ENCODE measurements at regions not wholly inside any gene's neighbourhood (a gene's known extent, or its start where the extent isn't known, plus 50 kb on each side); places are given as distances from the start of the nearest gene placed in this dataset.

DNA sequence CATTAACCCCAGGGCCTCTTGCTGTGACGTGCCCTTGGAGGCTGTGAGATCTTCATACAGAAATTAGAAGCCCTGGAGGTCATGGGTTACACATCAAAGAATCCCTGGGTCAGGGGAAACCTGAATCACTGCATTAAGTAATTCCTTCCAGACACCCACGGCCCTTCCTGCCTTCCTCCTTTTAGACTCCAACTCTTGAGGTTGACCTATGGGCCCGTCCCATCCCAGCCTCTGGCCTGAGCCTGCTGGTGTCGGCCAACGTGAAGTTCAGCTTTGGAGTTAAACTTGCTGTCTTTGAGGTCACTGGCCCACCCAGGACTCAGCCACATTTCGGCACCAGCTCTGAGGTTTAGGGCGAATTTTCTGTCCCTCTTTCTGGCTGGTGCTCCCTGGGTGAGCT, 198.3 kb downstream of the ACKR3 start:
- Histone ChIP-seq H3K27me3 (ENCODE audit: insufficient read depth, low read depth) (no peaks in the 10 kb centered on the region), H2AFZ (no peak overlapping the region), H3K4me3 (no peak overlapping the region), H3K36me3 (ENCODE audit: low read depth) (no peaks in the 10 kb centered on the region), H3K9me2 (ENCODE audit: insufficient read depth) (no peaks in the 10 kb centered on the region), H3K27ac (no peak overlapping the region), H3K4me1 (replicated peaks; ENCODE audit: insufficient read depth) (peaks cover 22% of the 10 kb centered on the region), H4K20me1 (ENCODE audit: insufficient read depth) (no peaks in the 10 kb centered on the region), H3K4me2 (no peak overlapping the region), H3K9me3 (ENCODE audit: insufficient read depth, low read depth) (0 out of 2 replicates have a peak, but pooled peaks cover 5% of the 10 kb centered on the region), H3F3A (ENCODE audit: insufficient read depth, low read depth) (peaks cover 5% of the 10 kb centered on the region; the same call in 1 of the 2 replicates), H3K79me2 (ENCODE audit: low read depth) (no peaks in the 10 kb centered on the region)
- DNase-seq = no peak
- intact Hi-C loops (cut with micrococcal nuclease; ENCODE audit: unreplicated experiment) = no loop called here
- ChIA-PET CTCF (no interaction called here), POLR2A (ENCODE audit: unreplicated experiment) (no interaction called here)
- TF ChIP-seq, protein P1, sequence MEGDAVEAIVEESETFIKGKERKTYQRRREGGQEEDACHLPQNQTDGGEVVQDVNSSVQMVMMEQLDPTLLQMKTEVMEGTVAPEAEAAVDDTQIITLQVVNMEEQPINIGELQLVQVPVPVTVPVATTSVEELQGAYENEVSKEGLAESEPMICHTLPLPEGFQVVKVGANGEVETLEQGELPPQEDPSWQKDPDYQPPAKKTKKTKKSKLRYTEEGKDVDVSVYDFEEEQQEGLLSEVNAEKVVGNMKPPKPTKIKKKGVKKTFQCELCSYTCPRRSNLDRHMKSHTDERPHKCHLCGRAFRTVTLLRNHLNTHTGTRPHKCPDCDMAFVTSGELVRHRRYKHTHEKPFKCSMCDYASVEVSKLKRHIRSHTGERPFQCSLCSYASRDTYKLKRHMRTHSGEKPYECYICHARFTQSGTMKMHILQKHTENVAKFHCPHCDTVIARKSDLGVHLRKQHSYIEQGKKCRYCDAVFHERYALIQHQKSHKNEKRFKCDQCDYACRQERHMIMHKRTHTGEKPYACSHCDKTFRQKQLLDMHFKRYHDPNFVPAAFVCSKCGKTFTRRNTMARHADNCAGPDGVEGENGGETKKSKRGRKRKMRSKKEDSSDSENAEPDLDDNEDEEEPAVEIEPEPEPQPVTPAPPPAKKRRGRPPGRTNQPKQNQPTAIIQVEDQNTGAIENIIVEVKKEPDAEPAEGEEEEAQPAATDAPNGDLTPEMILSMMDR (conservative IDR thresholded peaks at IDR 0.05) = no peak
- no peak for TF ChIP-seq EZH2 (IDR thresholded peaks at IDR 0.05; ENCODE audit: low read depth)
- no TSS peak for BruUV-seq (replicated peaks)

DNA sequence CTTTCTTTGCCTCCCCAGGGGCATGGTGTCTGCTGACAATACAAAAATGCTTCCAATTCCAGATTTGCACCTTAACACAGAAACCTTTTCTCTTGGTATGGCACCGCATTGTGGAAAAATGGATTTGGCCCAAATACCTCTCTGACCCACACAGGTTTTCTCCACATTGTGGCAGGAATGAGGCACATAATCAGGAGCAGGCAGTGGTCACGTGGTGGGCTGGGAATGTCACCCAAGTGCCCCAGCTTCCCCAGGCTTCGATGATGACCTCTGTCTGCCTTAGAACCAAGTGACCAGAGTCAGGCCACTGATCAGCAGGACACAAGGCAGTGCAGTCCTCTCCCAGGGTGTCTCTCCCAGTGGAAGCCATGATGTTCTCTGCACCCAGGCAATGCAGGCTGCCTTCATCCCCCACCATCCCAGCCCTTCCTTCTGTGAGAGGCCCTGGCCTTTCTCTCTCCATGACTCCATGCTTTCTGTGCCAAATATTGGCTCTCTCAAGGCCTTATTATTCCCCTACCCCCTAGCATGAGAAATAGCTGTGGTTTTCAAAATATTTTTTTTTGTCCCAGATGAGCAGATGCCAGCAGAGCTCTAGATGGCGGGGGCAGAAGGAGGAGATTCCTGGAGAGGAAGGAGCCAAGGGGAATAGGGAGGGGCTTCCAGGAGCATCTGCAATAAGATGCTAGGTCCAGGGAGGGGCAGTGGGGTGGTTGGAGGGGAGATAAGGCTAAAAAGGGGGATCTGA, 198.9 kb downstream of the ACKR3 start:
- peak overlapping the region; percentile 92 for H3K27ac ChIP-seq

DNA sequence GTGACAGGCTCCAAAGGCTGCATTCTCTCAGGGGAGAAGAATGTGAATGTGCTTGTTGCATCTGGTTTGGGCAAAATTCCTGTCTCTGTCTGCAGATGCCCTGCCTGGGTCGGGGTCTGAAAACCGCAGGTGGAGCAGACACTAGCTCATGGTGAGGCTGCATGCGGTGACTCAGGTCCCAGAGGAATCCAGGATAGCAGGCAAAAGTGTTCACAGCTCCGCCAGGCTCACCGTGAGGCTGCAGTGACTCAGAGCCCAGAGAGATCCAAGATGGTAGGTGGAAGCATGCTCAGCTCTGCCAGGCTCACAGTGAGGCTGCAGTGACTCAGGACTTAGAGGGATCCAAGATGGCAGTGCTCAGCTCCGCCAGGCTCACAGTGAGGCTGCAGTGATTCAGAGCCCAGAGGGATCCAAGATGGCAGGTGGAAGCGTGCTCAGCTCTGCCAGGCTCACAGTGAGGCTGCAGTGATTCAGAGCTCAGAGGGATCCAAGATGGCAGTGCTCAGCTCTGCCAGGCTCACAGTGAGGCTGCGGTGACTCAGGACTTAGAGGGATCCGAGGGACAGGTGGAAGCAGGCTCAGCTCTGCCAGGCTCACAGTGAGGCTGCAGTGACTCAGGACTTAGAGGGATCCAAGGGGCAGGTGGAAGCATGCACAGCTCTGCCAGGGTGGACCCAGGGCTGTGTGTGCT, 200.5 kb downstream of the ACKR3 start:
- DNase-seq = peak; percentile 93 to 95
- H3K36me3 ChIP-seq (ENCODE audit: low read depth) = no peaks in the 10 kb centered on the region
- intact Hi-C loops (cut with micrococcal nuclease; ENCODE audit: unreplicated experiment) = loop anchor here (1.0 to 2.0 kb wide), 4 partner anchors 21 to 255 kb away; no protein-coding TSS in a partner anchor
- no peaks in the 10 kb centered on the region for H4K20me1 ChIP-seq (ENCODE audit: insufficient read depth)
- peaks cover 5% of the 10 kb centered on the region; the same call in 1 of the 2 replicates for H3F3A ChIP-seq (ENCODE audit: insufficient read depth, low read depth)
- TF ChIP-seq, protein P1 (conservative IDR thresholded peaks at IDR 0.05) = no peak
- TF ChIP-seq EZH2 (IDR thresholded peaks at IDR 0.05; ENCODE audit: low read depth) = no peak
- peak overlapping the region; percentile 92 for H3K27ac ChIP-seq
- H3K9me2 ChIP-seq (ENCODE audit: insufficient read depth) = no peaks in the 10 kb centered on the region
- H3K4me3 ChIP-seq = no peak overlapping the region
- peak overlapping the region; percentile 28; the same call in 1 of the 2 replicates for H2AFZ ChIP-seq
- POLR2A ChIA-PET (ENCODE audit: unreplicated experiment) = interaction anchor here (0.6 to 1.0 kb wide), 8 partner anchors 22 to 1374 kb away, joined by 3 to 12 read pairs (median 4); no protein-coding TSS in a partner anchor
- no peaks in the 10 kb centered on the region for H3K27me3 ChIP-seq (ENCODE audit: insufficient read depth, low read depth)
- CTCF ChIA-PET = no interaction called here
- H3K4me1 ChIP-seq (replicated peaks; ENCODE audit: insufficient read depth) = peaks cover 22% of the 10 kb centered on the region
- 0 out of 2 replicates have a peak, but pooled peaks cover 5% of the 10 kb centered on the region for H3K9me3 ChIP-seq (ENCODE audit: insufficient read depth, low read depth)
- BruUV-seq (replicated peaks) = no TSS peak
- H3K4me2 ChIP-seq = peak overlapping the region; percentile 49
- H3K79me2 ChIP-seq (ENCODE audit: low read depth) = no peaks in the 10 kb centered on the region

More for the DNA sequence above, 198.9 kb downstream of the ACKR3 start:
- Histone ChIP-seq H3K79me2 (ENCODE audit: low read depth) (no peaks in the 10 kb centered on the region), H3K4me3 (no peak overlapping the region), H4K20me1 (ENCODE audit: insufficient read depth) (no peaks in the 10 kb centered on the region), H2AFZ (no peak overlapping the region), H3K4me1 (replicated peaks; ENCODE audit: insufficient read depth) (peaks cover 22% of the 10 kb centered on the region), H3K9me2 (ENCODE audit: insufficient read depth) (no peaks in the 10 kb centered on the region), H3F3A (ENCODE audit: insufficient read depth, low read depth) (peaks cover 5% of the 10 kb centered on the region; the same call in 1 of the 2 replicates), H3K36me3 (ENCODE audit: low read depth) (no peaks in the 10 kb centered on the region), H3K4me2 (no peak overlapping the region), H3K27me3 (ENCODE audit: insufficient read depth, low read depth) (no peaks in the 10 kb centered on the region), H3K9me3 (ENCODE audit: insufficient read depth, low read depth) (0 out of 2 replicates have a peak, but pooled peaks cover 5% of the 10 kb centered on the region)
- intact Hi-C loops (cut with micrococcal nuclease; ENCODE audit: unreplicated experiment) = no loop called here
- CTCF ChIA-PET = interaction anchor here (0.7 kb wide), 1 partner anchor 37 kb away, joined by 3 read pairs; no protein-coding TSS in a partner anchor
- BruUV-seq (replicated peaks) = no TSS peak
- DNase-seq = no peak
- TF ChIP-seq, protein P1 (conservative IDR thresholded peaks at IDR 0.05) = no peak
- no peak for TF ChIP-seq EZH2 (IDR thresholded peaks at IDR 0.05; ENCODE audit: low read depth)
- POLR2A ChIA-PET (ENCODE audit: unreplicated experiment) = interaction anchor here (0.6 kb wide), 1 partner anchor 13 kb away, joined by 3 read pairs; no protein-coding TSS in a partner anchor
